ENCODE measurements at regions not wholly inside any gene's neighbourhood (a gene's known extent, or its start where the extent isn't known, plus 50 kb on each side); places are given as distances from the start of the nearest gene placed in this dataset.

GRCh38 chr2:150575861-150576260, 88.4 kb upstream of the RND3 start (continued):
- TF ChIP-seq EZH2phosphoT487 (IDR thresholded peaks at IDR 0.05; ENCODE audit: borderline replicate concordance) (no peak), TCF7L2 (IDR thresholded peaks at IDR 0.05; ENCODE audit: borderline replicate concordance, extremely low read depth, insufficient read depth, insufficient read length) (no peak), SIN3A (IDR thresholded peaks at IDR 0.05; ENCODE audit: low read depth) (no peak), JUND (IDR thresholded peaks at IDR 0.05) (no peak), YY1 (IDR thresholded peaks at IDR 0.05; ENCODE audit: extremely low read depth, insufficient replicate concordance, low read depth, low read length) (no peak), POLR2AphosphoS5 (IDR thresholded peaks at IDR 0.05; ENCODE audit: low read depth, low read length) (no peak), ZBTB33 (IDR thresholded peaks at IDR 0.05; ENCODE audit: extremely low read depth, insufficient replicate concordance, low read length) (no peak)

DNA sequence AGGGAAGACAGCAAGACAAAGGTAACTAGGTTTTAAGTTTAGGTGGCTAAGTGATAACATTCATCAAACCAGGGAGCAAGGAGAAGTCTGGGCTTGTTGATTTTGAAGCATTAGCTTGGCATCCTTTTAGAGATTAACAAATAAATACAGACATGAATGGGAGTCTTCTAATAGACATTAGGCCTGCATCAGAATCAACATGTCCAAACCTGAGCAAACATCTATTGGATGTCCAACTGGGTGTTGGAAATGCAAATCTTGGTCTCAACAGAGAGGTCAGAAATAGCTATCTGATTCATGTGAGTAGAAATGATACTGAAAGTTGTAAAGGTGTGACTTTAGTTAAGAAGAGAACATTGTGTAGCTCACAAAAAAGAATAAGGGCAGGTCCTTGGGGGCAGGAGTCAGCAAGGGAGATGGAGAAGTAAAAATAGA, 85.5 kb upstream of the RND3 start:
- Histone ChIP-seq H3K9ac (ENCODE audit: low read length) (no peak overlapping the region), H4K20me1 (ENCODE audit: insufficient read depth) (no peaks in the 10 kb centered on the region), H3K4me3 (replicated peaks in 1 of 2; ENCODE audit: low read depth in 1 of 2, low read length in 2 of 2) (no peak overlapping the region), H3K4me2 (ENCODE audit: low read length) (no peak overlapping the region), H3K4me1 (ENCODE audit: control insufficient read depth in 1 of 2, insufficient read depth in 2 of 2, low read length in 2 of 2) (no peaks in the 10 kb centered on the region), H3K9me2 (ENCODE audit: insufficient read depth) (no peaks in the 10 kb centered on the region), H3K9me3 (ENCODE audit: control insufficient read depth in 1 of 2, insufficient read depth in 1 of 2, low read depth in 1 of 2, low read length in 2 of 2) (no peaks in the 10 kb centered on the region; a peak in 1 of 4 replicates), H3K79me2 (ENCODE audit: insufficient read depth, low read length) (no peaks in the 10 kb centered on the region), H2AFZ (ENCODE audit: low read depth, low read length, poor library complexity, severe bottlenecking) (no peak overlapping the region), H3K27ac (ENCODE audit: low read depth, low read length) (no peak overlapping the region), H3K27me3 (ENCODE audit: insufficient read depth, low read length) (no peaks in the 10 kb centered on the region), H3K36me3 (ENCODE audit: control insufficient read depth in 1 of 2, insufficient read depth in 2 of 2, low read length in 2 of 2) (no peaks in the 10 kb centered on the region)
- ATAC-seq (no peak), DNase-seq (ENCODE audit: low read depth, low spot score) (no peak)
- POLR2A ChIA-PET, result no interaction called here
- CTCF ChIA-PET, result no interaction called here
- no TSS peak for BruUV-seq (replicated peaks)
- no peak for TF ChIP-seq ZFX (IDR thresholded peaks at IDR 0.05)
- TF ChIP-seq, protein P1, sequence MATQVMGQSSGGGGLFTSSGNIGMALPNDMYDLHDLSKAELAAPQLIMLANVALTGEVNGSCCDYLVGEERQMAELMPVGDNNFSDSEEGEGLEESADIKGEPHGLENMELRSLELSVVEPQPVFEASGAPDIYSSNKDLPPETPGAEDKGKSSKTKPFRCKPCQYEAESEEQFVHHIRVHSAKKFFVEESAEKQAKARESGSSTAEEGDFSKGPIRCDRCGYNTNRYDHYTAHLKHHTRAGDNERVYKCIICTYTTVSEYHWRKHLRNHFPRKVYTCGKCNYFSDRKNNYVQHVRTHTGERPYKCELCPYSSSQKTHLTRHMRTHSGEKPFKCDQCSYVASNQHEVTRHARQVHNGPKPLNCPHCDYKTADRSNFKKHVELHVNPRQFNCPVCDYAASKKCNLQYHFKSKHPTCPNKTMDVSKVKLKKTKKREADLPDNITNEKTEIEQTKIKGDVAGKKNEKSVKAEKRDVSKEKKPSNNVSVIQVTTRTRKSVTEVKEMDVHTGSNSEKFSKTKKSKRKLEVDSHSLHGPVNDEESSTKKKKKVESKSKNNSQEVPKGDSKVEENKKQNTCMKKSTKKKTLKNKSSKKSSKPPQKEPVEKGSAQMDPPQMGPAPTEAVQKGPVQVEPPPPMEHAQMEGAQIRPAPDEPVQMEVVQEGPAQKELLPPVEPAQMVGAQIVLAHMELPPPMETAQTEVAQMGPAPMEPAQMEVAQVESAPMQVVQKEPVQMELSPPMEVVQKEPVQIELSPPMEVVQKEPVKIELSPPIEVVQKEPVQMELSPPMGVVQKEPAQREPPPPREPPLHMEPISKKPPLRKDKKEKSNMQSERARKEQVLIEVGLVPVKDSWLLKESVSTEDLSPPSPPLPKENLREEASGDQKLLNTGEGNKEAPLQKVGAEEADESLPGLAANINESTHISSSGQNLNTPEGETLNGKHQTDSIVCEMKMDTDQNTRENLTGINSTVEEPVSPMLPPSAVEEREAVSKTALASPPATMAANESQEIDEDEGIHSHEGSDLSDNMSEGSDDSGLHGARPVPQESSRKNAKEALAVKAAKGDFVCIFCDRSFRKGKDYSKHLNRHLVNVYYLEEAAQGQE (IDR thresholded peaks at IDR 0.05; ENCODE audit: low read depth), result no peak
- TF ChIP-seq POLR2A (IDR thresholded peaks at IDR 0.05; ENCODE audit: borderline replicate concordance, extremely low read depth, insufficient read depth, insufficient read length), result no peak
- TF ChIP-seq CEBPB (IDR thresholded peaks at IDR 0.05; ENCODE audit: low read depth), result no peak
- TF ChIP-seq, protein P2, sequence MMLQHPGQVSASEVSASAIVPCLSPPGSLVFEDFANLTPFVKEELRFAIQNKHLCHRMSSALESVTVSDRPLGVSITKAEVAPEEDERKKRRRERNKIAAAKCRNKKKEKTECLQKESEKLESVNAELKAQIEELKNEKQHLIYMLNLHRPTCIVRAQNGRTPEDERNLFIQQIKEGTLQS (IDR thresholded peaks at IDR 0.05), result no peak
- no peak for TF ChIP-seq RAD21 (IDR thresholded peaks at IDR 0.05; ENCODE audit: low read depth)
- no peak for TF ChIP-seq SP1 (IDR thresholded peaks at IDR 0.05; ENCODE audit: low read depth)
- no peak for TF ChIP-seq EGR1 (IDR thresholded peaks at IDR 0.05; ENCODE audit: low read depth)
- no peak for TF ChIP-seq ELF1 (IDR thresholded peaks at IDR 0.05; ENCODE audit: borderline replicate concordance, low read depth)
- no peak for TF ChIP-seq POLR2AphosphoS5 (IDR thresholded peaks at IDR 0.05; ENCODE audit: low read depth, low read length)
- TF ChIP-seq CBX3 (IDR thresholded peaks at IDR 0.05; ENCODE audit: low read depth), result no peak
- RAD21 ChIA-PET (ENCODE audit: low non-redundant PET in 1 of 2, low total read pairs in 2 of 2, uncharacterized antibody in 2 of 2, unreplicated experiment in 2 of 2), result no interaction called here
- intact Hi-C loops (cut with micrococcal nuclease), result no loop called here
